Left lung (tissue), 4 donors: ENCODE measurements at regions not wholly inside any gene's neighbourhood (a gene's known extent, or its start where the extent isn't known, plus 50 kb on each side); places are given as distances from the start of the nearest gene placed in this dataset.
"Not testable (repeated sequence)": the region's sequence is repeated elsewhere in the genome, so short reads cannot be mapped to it uniquely, and the experiment has no call there.

ENCODE experiments used
- ATAC-seq: fragments of 200-7000 bp; cut with Tn5 transposase; one replicate; pipeline ENCODE4 v1.9.1; 2020; ENCODE audit warnings: moderate library complexity
- DNase-seq, 4 donors: peaks; one replicate each; pipeline ENCODE4 v3.0.0-alpha.2; 2013 to 2020
- H3K27ac ChIP-seq, 2 donors: fragments of 200-600 bp; sonication (generic) in 1 of 2; one replicate each; pipeline versions ENCODE4 v1.5.0 to v1.8.0; 2020 to 2021
- H3K27me3 ChIP-seq, 2 donors: fragments of 200-600 bp; sonication (generic) in 1 of 2; one replicate each; pipeline versions ENCODE4 v1.5.0 to v1.8.0; 2020 to 2021
- H3K36me3 ChIP-seq, 2 donors: fragments of 200-600 bp; sonication (generic) in 1 of 2; one replicate each; pipeline versions ENCODE4 v1.5.0 to v1.8.0; 2020 to 2021
- H3K4me1 ChIP-seq, 2 donors: fragments of 200-600 bp; one replicate each; pipeline ENCODE4 v1.8.0; 2021
- H3K4me3 ChIP-seq, 2 donors: fragments of 200-600 bp; sonication (generic) in 1 of 2; one replicate each; pipeline versions ENCODE4 v1.5.0 to v1.8.0; 2020 to 2021; ENCODE audit warnings: mild to moderate bottlenecking in 1 of 2
- H3K9me3 ChIP-seq, 2 donors: fragments of 200-600 bp; sonication (generic) in 1 of 2; one replicate each; pipeline versions ENCODE4 v1.5.0 to v1.8.0; 2020 to 2021
- intact Hi-C, 2 donors: fragments of 100-400 bp; cut with DNase I; formaldehyde crosslinking; loops; one replicate each; pipeline versions ENCODE4 v1.11.2 to v1.14.2; 2022
- TF ChIP-seq, protein P1 (sequence below), 2 donors: fragments of 200-600 bp; sonication (generic) in 1 of 2; IDR thresholded peaks; one replicate each; pipeline versions ENCODE4 v1.5.0 to v1.8.0; 2021; ENCODE audit warnings: antibody characterized with exemption in 2 of 2
- donor health status: DM: no; HTN: yes; CAD: no.
- donor health status: DM: no; HTN: no; CAD: no.

DNA sequence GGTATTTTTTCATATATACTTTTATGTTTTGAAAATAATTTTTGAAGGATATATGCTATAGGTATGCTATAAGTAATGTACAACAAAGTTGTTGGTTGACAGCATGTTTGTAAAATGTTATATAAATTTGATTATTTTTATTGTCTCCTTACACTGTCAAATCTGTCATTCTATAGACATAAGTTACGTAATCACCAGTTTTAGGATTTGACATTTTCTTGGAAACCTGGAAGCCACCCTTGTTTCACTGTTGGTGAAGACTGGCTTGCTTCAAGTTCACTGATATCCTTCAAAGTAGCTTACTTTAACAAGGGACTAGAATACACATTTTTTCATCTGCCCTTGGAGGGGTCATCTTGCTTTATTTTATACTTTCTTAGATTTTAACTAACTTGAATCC is 1288.6 kb upstream of the EYS start:
- no peak for DNase-seq
- Histone ChIP-seq H3K9me3 (peaks cover 0 to 26% of the 10 kb centered on the region in 2 donors), H3K27ac (no peak overlapping the region), H3K36me3 (no peaks in the 10 kb centered on the region), H3K4me1 (no peaks in the 10 kb centered on the region), H3K27me3 (no peaks in the 10 kb centered on the region), H3K4me3 (no peak overlapping the region)
- intact Hi-C loops: no loop called here
- TF ChIP-seq, protein P1, sequence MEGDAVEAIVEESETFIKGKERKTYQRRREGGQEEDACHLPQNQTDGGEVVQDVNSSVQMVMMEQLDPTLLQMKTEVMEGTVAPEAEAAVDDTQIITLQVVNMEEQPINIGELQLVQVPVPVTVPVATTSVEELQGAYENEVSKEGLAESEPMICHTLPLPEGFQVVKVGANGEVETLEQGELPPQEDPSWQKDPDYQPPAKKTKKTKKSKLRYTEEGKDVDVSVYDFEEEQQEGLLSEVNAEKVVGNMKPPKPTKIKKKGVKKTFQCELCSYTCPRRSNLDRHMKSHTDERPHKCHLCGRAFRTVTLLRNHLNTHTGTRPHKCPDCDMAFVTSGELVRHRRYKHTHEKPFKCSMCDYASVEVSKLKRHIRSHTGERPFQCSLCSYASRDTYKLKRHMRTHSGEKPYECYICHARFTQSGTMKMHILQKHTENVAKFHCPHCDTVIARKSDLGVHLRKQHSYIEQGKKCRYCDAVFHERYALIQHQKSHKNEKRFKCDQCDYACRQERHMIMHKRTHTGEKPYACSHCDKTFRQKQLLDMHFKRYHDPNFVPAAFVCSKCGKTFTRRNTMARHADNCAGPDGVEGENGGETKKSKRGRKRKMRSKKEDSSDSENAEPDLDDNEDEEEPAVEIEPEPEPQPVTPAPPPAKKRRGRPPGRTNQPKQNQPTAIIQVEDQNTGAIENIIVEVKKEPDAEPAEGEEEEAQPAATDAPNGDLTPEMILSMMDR (IDR thresholded peaks at IDR 0.05): no peak
- no peak for ATAC-seq

DNA sequence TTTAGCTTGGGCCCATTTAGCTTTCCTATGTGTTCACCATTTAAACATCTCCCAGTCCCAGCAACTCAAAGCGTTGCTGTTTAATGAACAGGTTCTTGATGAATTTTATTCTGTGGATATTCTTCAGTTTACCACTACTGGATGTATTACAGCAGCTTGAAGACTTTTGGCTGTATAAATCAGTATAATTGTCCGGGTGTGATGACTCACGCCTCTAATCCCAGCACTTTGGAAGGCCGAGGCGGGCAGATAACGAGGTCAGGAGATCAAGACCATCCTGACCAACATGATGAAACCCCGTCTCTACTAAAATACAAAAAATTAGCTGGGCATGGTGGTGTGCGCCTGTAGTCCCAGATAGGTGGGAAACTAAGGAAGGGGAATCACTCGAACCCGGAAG is 1286.7 kb upstream of the EYS start:
- H3K36me3 ChIP-seq, H3K27ac ChIP-seq, intact Hi-C loops, ATAC-seq, H3K27me3 ChIP-seq, H3K4me3 ChIP-seq, DNase-seq, H3K4me1 ChIP-seq: not testable (repeated sequence)
- H3K9me3 ChIP-seq: peaks cover 0 to 38% of the 10 kb centered on the region in 2 donors

DNA sequence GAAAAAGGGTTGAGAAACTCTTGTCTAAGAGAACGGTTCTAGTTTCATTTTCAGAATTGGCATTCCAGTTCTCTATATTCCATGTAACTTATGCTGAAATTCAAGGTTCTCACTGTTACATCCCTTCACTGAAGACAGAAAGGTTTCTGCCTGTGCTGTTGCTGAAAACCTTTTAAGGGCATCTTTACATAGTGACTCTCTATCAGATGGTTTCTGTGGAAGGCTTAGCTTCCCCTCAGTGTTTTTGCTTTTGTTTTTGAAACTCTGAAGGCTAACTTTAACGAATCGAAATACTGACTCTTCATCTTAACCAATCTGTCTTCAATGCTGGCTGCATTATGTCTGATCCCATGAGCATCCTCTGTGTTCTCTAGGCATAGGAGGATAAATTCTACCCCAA is 1286.2 kb upstream of the EYS start:
- intact Hi-C loops: no loop called here
- Histone ChIP-seq H3K9me3 (peaks cover 0 to 35% of the 10 kb centered on the region in 2 donors), H3K27ac (no peak overlapping the region), H3K4me1 (no peaks in the 10 kb centered on the region), H3K27me3 (no peaks in the 10 kb centered on the region), H3K36me3 (no peaks in the 10 kb centered on the region), H3K4me3 (no peak overlapping the region)
- DNase-seq (no peak), ATAC-seq (no peak)
- TF ChIP-seq, protein P1 (IDR thresholded peaks at IDR 0.05): no peak

DNA sequence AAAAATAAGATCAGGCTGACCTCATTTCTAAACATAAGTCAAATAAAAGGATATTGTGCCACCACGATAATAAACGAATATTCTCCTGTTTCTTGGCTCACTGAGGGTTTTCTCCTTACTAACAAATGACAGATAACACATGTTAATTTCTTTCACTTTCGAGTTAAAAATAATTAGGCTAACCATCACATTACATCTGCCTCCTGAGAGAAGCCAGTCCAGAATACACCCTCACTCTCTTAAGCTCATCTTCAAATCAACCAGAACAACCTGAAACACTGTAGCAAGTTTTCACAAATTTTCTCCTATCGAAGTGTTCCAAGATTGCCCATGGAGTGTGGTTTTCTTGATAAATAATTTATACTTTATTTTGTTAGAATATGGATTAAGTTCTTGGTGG is 1285.6 kb upstream of the EYS start:
- Histone ChIP-seq H3K4me3 (no peak overlapping the region), H3K4me1 (no peaks in the 10 kb centered on the region), H3K36me3 (no peaks in the 10 kb centered on the region), H3K27ac (no peak overlapping the region), H3K9me3 (peaks cover 0 to 35% of the 10 kb centered on the region in 2 donors), H3K27me3 (no peaks in the 10 kb centered on the region)
- intact Hi-C loops: no loop called here
- no peak for DNase-seq
- no peak for ATAC-seq
- TF ChIP-seq, protein P1 (IDR thresholded peaks at IDR 0.05): no peak

DNA sequence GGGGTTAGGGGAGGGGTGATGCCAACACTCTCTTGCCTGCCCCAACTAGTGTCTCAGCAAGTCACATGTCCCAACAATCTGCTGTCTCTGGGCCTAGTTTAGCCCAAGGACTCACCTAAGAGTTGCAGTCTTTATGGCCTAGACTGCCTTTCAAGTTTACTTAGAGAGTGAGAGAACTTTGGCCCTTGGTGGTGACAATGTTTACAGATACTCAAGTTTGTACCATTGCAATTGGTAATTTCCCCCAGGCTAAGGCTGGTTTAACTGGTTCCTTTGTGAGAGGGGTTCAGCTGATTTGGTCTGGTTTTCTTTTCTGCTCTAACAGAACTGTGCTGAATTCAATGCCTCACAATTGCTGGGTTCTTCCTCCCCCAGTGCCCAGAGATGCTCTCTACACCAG is 1279.9 kb upstream of the EYS start:
- Histone ChIP-seq H3K9me3 (peaks cover 0 to 38% of the 10 kb centered on the region in 2 donors), H3K36me3 (no peaks in the 10 kb centered on the region), H3K27ac (no peak overlapping the region), H3K4me3 (no peak overlapping the region), H3K27me3 (no peaks in the 10 kb centered on the region), H3K4me1 (no peaks in the 10 kb centered on the region)
- ATAC-seq: peak; percentile 47
- no peak for DNase-seq
- TF ChIP-seq, protein P1 (IDR thresholded peaks at IDR 0.05): no peak
- intact Hi-C loops: no loop called here

DNA sequence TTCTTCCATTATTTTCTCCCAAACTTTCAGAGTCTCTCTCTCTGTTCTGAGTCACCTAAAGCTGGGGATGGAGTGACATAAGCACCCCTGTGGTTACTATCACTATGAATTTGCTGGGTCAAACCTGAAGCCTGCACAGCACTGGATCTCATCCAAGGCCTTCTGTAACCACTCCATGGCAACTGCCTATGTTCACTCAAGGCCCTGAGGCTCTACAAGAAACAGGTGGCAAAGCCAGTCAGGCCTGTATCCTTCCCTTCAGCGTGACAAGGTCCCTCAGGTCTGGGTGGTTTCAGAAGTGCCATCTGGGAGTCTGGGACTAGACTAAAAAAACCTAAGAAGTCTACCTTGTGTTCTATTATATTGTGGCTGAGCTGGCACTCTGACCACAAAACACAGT is 1278.8 kb upstream of the EYS start:
- Histone ChIP-seq H3K27ac (no peak overlapping the region), H3K36me3 (no peaks in the 10 kb centered on the region), H3K4me1 (no peaks in the 10 kb centered on the region), H3K9me3 (peaks cover 0 to 37% of the 10 kb centered on the region in 2 donors), H3K4me3 (no peak overlapping the region), H3K27me3 (no peaks in the 10 kb centered on the region)
- no peak for ATAC-seq
- intact Hi-C loops: no loop called here
- no peak for DNase-seq
- TF ChIP-seq, protein P1 (IDR thresholded peaks at IDR 0.05): no peak
